Type B pancreatic cell (in vitro differentiated cells): ENCODE measurements at regions not wholly inside any gene's neighbourhood (a gene's known extent, or its start where the extent isn't known, plus 50 kb on each side); places are given as distances from the start of the nearest gene placed in this dataset.
"Not testable (repeated sequence)": the region's sequence is repeated elsewhere in the genome, so short reads cannot be mapped to it uniquely, and the experiment has no call there.

Experiments
- DNase-seq: peaks from one replicate; pipeline ENCODE4 v3.0.0; 2021; ENCODE audit warnings: mixed read lengths; ENCODE audit not compliant: unreplicated experiment; ENCODE audit errors: extremely low spot score
- H3K27ac Mint-ChIP-seq: 2 replicates; pipeline ENCODE4 v1.8.0; 2021; ENCODE audit warnings: mild to moderate bottlenecking, mixed read lengths
- H3K27me3 Mint-ChIP-seq: 2 replicates; pipeline ENCODE4 v1.8.0; 2021; ENCODE audit warnings: mixed read lengths
- H3K36me3 Mint-ChIP-seq: 2 replicates; pipeline ENCODE4 v1.8.0; 2021; ENCODE audit warnings: mixed read lengths
- H3K4me1 Mint-ChIP-seq: one replicate; pipeline ENCODE4 v1.8.0; 2021; ENCODE audit warnings: mixed read lengths; ENCODE audit not compliant: unreplicated experiment
- H3K4me3 Mint-ChIP-seq: 2 replicates; pipeline ENCODE4 v1.8.0; 2021; ENCODE audit warnings: mild to moderate bottlenecking, mixed read lengths
- H3K9me3 Mint-ChIP-seq: 2 replicates; pipeline ENCODE4 v1.8.0; 2021; ENCODE audit warnings: mixed read lengths
- TF ChIP-seq, protein P1 (sequence below): fragments of 200-600 bp; sonication (generic); conservative IDR thresholded peaks from 2 replicates; pipeline ENCODE4 v1.5.0; 2021; ENCODE audit warnings: antibody characterized with exemption, mild to moderate bottlenecking

DNA sequence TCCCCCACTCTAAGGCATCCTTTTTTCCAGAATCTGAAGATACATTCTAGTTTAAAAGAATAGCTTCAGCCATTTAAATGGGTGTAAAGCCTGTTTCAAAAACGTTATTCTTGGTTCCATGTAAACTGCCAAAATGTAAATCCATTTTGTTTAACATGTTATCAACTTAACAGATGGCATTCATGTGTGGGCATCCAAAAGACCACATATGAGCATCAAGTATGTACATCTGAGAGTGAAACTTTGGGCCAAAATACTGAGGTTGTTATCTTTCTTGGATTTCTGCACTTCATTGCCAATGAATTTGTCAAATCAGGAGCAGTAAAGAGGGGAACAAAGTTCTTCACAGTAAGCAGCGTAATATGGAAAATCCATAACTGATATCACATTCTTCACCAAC lies 395.4 kb downstream of the ZNF804A start:
- Mint-ChIP-seq H3K9me3 (no peaks in the 10 kb centered on the region), H3K4me3 (no peak overlapping the region), H3K36me3 (no peaks in the 10 kb centered on the region), H3K4me1 (no peaks in the 10 kb centered on the region), H3K27ac (no peak overlapping the region), H3K27me3 (no peaks in the 10 kb centered on the region)
- DNase-seq = no peak
- TF ChIP-seq, protein P1, sequence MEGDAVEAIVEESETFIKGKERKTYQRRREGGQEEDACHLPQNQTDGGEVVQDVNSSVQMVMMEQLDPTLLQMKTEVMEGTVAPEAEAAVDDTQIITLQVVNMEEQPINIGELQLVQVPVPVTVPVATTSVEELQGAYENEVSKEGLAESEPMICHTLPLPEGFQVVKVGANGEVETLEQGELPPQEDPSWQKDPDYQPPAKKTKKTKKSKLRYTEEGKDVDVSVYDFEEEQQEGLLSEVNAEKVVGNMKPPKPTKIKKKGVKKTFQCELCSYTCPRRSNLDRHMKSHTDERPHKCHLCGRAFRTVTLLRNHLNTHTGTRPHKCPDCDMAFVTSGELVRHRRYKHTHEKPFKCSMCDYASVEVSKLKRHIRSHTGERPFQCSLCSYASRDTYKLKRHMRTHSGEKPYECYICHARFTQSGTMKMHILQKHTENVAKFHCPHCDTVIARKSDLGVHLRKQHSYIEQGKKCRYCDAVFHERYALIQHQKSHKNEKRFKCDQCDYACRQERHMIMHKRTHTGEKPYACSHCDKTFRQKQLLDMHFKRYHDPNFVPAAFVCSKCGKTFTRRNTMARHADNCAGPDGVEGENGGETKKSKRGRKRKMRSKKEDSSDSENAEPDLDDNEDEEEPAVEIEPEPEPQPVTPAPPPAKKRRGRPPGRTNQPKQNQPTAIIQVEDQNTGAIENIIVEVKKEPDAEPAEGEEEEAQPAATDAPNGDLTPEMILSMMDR = no peak

DNA sequence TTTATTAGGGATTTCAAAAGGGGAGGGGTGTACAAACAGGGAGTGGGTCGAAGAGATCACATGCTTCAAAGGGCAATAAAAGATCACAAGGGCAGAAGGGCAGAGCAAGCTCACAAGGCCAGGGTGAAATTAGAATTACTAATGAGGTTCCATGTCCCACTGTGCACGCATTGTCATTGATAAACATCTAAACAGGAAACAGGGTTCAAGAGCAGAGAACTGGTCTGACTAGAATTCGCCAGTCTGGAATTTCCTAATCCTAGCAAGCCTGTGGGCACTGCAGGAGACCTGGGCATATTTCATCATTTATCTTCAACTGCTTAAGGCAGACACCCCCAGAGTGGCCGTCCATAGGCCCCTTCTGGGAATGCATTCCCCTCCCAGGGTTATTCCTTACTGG lies 408.2 kb downstream of the ZNF804A start:
- no peaks in the 10 kb centered on the region for H3K4me1 Mint-ChIP-seq
- no peak overlapping the region for H3K27ac Mint-ChIP-seq
- no peaks in the 10 kb centered on the region for H3K27me3 Mint-ChIP-seq
- H3K36me3 Mint-ChIP-seq = no peaks in the 10 kb centered on the region
- no peak for DNase-seq
- TF ChIP-seq, protein P1 = no peak
- no peak overlapping the region for H3K4me3 Mint-ChIP-seq
- H3K9me3 Mint-ChIP-seq = no peaks in the 10 kb centered on the region

DNA sequence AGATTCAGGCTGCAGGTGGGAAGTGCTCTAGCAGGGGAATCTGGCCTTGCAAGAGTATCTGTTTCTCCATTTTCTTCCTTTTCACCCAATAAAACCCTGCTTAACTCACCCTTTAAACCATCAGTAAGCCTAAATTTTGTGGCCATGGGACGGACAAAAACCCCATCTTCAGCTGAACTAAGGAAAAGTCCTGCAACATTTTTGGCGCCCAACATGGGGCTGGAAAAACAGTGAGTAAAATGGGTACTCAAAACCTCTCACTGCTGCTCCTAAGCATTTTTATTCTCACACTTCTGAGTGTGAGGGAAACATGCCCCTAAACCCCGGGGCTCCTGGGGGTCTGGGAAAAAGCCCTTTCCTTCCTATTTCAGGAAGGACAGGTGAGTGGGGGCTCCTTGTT lies 414.3 kb downstream of the ZNF804A start:
- H3K4me1 Mint-ChIP-seq = no peaks in the 10 kb centered on the region
- no peak overlapping the region for H3K4me3 Mint-ChIP-seq
- TF ChIP-seq, protein P1 = no peak
- H3K27ac Mint-ChIP-seq = no peak overlapping the region
- peaks cover 5% of the 10 kb centered on the region for H3K9me3 Mint-ChIP-seq
- no peak for DNase-seq
- no peaks in the 10 kb centered on the region for H3K27me3 Mint-ChIP-seq
- no peaks in the 10 kb centered on the region for H3K36me3 Mint-ChIP-seq

DNA sequence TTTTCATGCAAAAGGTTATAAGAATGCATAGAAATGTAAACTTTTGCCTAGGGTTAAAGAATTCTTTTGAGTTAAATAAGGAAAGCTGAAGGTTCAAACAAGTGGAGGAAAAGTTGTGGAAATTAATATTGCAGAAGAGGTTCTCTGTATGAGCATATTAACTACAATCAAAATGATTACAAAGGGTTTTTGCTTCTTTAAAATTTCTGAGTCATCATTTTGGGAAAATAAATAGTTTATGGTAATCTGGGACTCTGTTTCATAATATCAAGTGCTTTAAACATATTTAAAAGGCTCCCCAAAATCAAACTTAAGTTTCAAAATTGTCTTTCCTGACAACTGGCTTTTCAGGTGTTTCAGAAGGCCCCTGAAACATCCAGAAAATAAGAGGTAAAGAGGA lies 415.7 kb downstream of the ZNF804A start:
- H3K9me3 Mint-ChIP-seq = peaks cover 5% of the 10 kb centered on the region
- H3K27me3 Mint-ChIP-seq = no peaks in the 10 kb centered on the region
- H3K4me1 Mint-ChIP-seq = no peaks in the 10 kb centered on the region
- TF ChIP-seq, protein P1 = no peak
- H3K27ac Mint-ChIP-seq = no peak overlapping the region
- H3K36me3 Mint-ChIP-seq = no peaks in the 10 kb centered on the region
- H3K4me3 Mint-ChIP-seq = no peak overlapping the region
- no peak for DNase-seq

DNA sequence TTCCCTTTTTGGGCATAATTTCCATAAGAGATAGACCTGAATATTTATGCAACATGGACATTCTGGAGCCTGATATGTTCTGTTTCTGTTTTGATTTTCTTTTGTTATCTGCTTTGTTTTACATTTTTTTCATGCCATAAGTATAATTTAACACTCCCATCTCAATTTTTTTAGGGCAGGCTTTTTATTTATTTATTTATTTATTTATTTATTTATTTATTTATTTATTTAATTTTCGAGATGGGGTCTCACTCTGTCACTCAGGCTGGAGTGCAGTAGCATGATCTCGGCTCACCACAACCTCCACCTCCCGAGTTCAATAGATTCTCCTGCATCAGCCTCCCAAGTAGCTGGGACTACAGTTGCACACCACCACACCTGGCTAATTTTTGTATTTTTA lies 427.6 kb downstream of the ZNF804A start:
- H3K36me3 Mint-ChIP-seq, H3K9me3 Mint-ChIP-seq, H3K4me1 Mint-ChIP-seq, DNase-seq, H3K27ac Mint-ChIP-seq, H3K27me3 Mint-ChIP-seq, H3K4me3 Mint-ChIP-seq: not testable (repeated sequence)

DNA sequence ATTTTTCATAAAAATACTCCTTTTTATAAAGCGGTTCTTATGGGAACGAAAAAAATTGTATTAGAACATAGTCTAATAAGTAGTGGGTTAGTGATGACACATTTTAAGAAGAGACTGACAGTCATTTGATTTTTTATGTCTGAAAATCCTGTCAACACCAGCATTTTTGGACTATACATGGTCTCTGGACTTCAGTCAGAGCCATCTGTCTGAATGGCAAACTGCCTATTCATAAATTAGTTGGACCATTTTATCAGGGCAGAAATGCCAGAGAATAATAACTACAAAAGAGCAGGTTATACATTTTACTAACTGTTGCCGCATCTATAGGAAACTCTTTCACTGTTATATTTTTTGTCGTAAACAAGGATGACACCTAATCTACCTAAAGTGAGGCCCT lies 437.6 kb downstream of the ZNF804A start:
- H3K36me3 Mint-ChIP-seq = no peaks in the 10 kb centered on the region

More for the DNA sequence above, 437.6 kb downstream of the ZNF804A start:
- TF ChIP-seq, protein P1 = no peak
- DNase-seq = no peak
- H3K4me1 Mint-ChIP-seq = no peaks in the 10 kb centered on the region
- no peak overlapping the region for H3K27ac Mint-ChIP-seq
- H3K4me3 Mint-ChIP-seq = no peak overlapping the region
- no peaks in the 10 kb centered on the region for H3K9me3 Mint-ChIP-seq
- H3K27me3 Mint-ChIP-seq = no peaks in the 10 kb centered on the region
